NCI-H2171 treated with DMSO at 0.1 percent for 48 hours (cell line): ENCODE measurements at regions not wholly inside any gene's neighbourhood (a gene's known extent, or its start where the extent isn't known, plus 50 kb on each side); places are given as distances from the start of the nearest gene placed in this dataset.

Experiments
- DNase-seq: peaks from one replicate; lab custom pipeline; 2025; lab: John Stamatoyannopoulos, UW

- DNase-seq, result no peak
Observed at GRCh38 chr20:60430516-60431001, 472.3 kb downstream of the CDH26 start.

DNA sequence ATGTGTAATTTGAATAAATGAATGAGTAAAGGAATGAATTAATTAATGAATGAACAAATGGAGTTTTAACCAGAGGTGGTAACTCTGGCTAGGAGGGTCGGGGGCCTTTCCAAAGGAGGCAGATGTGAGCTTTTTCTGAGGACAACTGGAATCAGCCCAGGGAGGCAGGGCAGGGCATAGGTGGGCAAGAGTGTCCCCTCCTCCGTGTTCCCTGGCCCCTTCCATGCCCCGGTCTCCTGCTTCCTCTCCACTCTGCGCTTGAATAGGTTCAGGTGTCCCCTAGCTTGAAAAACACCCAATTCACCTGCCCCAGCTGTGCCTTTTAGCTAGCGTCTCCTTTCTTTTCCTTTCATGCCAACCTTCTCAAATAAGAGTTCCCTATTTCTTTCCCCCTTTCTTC, 473.1 kb downstream of the CDH26 start:
- no peak for DNase-seq

GRCh38 chr20:60437418-60437817, 479.2 kb downstream of the CDH26 start:
- no peak for DNase-seq

GRCh38 chr20:60446267-60447111, 488.3 kb downstream of the CDH26 start:
- DNase-seq, result no peak

- DNase-seq, result no peak
Observed at GRCh38 chr20:60447703-60448102, 489.5 kb downstream of the CDH26 start.

- DNase-seq, result peak; percentile 16
Observed at GRCh38 chr20:60453388-60454246, 495.4 kb downstream of the CDH26 start.

DNA sequence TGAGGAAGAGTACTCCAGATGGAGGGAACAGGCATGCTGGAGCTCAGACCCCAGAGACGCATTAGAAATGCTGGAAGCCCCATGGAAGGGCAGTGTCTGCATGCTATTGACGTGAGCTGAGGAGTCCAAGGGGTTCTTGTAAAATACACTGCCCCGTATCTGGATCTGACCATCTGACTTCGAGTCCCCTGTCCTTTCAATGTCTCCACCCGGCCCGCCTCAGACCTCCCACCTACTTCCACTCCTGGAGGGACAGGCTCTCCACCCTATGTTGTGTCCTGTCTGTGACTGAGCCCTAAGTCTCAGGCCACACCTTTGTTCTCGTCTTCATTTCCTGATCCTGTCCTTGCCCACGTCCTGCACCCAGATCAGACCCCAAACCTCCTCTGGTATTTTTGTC, 496.3 kb downstream of the CDH26 start:
- DNase-seq, result no peak

DNA sequence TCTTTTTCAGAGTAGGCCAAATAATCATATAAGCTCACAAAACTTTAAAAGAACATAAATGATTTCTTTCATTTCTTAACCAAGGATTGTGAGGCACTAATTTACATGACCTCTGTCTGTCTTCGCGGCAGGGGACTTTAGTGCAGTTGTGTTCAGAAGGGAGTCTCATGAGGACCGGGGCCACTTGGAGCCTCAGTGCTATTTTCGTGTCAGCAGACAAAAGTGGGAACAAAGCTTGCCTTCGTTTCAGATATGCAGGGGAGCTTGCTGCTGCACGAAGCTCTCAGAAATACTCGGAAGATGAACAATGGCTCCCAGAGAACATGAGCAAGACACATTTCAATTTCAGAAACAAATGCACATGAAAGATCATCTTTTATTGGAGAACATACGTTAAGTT, 497.0 kb downstream of the CDH26 start:
- no peak for DNase-seq

DNA sequence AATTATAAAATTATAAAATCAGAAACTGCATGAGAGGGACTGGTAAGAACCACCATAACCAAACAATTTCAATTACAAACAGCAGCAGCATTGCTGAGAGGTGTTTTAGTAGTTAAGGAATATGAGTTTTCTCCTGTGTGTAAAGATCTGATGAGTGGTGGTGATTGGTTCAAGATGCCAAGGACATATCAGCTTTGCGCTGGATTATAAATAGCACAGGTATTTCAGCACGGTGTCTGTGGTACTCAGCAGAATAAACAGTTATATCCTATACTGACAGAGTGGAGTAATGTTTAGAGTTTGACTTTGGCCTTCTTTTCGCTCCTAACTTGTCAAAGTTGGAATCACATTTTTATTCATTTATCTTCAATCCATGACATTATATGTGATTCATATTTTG, 501.0 kb downstream of the CDH26 start:
- no peak for DNase-seq

- DNase-seq, result no peak
Observed at GRCh38 chr20:60461993-60462392, 503.8 kb downstream of the CDH26 start.

GRCh38 chr20:60463798-60464197, 505.6 kb downstream of the CDH26 start:
- DNase-seq, result no peak

- DNase-seq, result no peak
Observed at GRCh38 chr20:60465439-60465838, 507.2 kb downstream of the CDH26 start.

DNA sequence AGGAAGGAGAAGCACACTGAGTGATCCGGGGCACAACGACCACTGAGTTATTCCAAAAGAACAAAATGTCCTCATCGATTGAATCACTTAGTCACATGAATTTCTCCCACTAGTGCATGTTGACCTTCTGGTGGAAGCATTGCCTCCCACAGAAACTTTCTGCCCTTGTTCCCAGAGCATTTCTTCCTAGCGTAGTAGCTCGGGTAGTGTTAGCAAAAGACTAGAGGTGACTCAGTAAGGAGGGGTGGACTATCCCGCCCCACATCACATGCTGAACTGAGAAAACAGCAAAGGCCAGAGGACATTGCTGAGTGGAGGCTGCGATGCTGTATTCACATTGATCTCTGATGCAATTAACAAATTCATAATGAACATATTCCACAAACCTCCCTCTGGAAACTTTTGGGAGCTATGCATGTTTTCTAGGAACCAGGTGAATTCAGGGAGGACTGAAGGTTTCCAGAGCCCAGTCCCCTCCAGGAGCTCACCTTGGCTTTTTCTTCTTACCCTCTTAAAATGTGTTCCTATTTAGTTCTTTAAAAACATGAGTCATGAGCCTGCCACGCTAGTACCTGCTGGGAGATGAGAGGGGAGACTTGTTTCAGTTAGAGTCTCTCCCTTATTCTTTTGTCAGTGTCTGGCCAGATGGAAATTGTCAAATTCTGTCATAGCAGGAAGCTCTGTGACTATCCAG, 507.9 kb downstream of the CDH26 start:
- DNase-seq, result no peak

DNA sequence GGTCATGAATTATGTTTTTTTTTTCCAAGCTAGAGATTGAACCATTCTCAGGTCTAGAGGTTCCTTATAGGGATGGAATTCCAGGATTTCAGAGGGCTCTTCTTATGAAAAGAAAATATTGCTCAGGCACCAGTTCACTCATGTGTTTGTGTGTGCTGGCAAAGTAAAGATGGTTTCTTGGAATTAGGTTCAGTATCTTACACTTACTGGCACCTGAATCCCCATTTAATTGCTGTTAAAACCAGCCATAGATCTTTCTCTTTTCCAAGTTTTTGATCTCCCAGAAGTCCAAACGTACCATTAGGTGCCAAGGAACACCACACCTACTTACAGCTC, 508.4 kb downstream of the CDH26 start:
- DNase-seq, result no peak

- DNase-seq, result no peak
Observed at GRCh38 chr20:60467078-60467477, 508.9 kb downstream of the CDH26 start.

GRCh38 chr20:60467771-60468170, 509.5 kb downstream of the CDH26 start:
- no peak for DNase-seq

DNA sequence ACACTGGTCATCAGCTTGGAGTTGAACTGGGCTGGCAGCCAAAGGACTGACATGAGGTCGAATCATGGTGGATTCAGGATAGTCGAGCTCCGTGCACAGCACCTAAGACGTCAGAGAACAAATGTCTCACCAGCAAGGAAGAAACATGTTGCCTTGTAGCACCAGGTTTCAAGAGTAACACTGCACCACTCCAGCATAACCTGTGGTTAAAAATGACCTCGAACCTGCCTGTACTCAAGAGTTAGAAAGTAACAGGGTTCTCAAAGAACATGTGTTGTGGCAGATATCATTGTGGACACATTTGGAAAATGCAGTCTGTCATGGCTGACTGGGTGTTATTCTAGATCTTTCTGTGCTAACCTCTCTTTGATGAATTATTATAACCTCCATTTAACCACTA, 511.6 kb downstream of the CDH26 start:
- DNase-seq, result no peak

GRCh38 chr20:60470366-60470765, 512.1 kb downstream of the CDH26 start:
- no peak for DNase-seq

GRCh38 chr20:60473211-60473610, 515.0 kb downstream of the CDH26 start:
- DNase-seq, result no peak

DNA sequence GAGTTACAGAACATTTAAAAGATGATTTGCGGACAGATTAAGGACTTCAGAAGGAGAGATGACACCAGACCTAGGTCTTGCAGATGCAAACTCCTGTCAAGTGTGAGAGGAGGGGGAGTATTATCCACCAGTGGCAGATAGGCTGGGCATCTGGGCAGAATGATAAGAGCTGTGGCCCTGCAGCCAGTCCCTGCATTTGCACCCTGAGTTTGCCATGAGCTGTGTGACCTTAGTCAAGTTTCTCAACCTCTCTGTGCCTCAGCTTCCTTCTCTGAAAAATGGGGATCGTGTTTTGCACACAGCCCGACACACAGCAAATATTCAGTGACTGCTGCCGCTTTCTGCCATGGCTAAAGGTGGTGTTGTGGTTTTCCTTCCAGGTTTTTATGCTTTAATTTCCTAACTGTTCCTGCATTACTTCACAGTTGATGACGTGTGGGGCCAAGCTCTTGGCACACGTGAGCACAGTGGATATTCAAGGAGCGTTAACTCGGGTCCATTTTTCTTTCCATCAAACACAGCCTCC, 516.2 kb downstream of the CDH26 start:
- DNase-seq, result no peak

DNA sequence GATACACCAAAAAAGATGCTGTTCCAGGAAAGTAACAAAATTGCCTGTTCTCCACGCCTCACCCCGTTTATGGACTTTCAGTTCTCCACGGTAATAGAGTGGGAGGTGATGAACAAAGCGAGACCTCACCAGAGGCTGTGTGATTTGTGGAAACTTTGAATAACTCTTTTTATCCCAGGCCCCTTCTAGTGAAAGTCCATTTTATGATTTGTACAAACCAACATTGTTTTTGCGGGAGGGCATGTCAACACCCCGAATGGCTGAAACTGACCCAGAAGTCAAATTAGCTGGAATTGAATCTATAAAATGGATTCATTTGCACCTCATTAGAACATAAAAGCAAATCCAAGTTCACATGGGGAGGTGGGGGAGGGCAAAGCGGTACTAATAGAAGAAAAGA, 517.8 kb downstream of the CDH26 start:
- DNase-seq, result no peak

DNA sequence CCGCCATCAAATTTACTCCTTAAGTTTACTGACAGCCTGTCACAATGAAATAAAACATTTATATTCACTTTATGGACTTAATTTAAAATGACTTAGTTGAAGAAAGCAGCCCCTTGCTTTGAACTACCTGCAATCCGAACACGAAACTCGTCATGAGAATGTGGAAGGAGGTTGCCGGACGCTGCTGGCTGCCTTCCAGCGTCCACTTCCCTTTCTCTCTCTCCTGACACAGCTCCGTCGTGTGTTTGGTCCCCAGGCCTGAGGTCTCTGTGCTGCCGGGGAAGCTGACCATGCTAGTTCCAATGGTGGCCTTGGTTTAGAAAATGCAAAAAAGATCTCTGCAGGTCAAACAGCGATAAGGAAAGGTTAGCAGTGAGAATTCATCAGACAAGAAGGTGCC, 519.7 kb downstream of the CDH26 start:
- no peak for DNase-seq
